H1 (cell line): ENCODE measurements at regions not wholly inside any gene's neighbourhood (a gene's known extent, or its start where the extent isn't known, plus 50 kb on each side); places are given as distances from the start of the nearest gene placed in this dataset.

Source experiments
- CHD7 ChIP-seq: fragments of 300-600 bp; sonication (generic); IDR thresholded peaks from 2 replicates; pipeline ENCODE4 v1.7.1; 2012; ENCODE audit warnings: low read length, moderate library complexity, mild to moderate bottlenecking, inconsistent platforms; ENCODE audit not compliant: insufficient replicate concordance
- MAX ChIP-seq: IDR thresholded peaks from 2 replicates; pipeline ENCODE4 v1.6.1; 2012; ENCODE audit warnings: inconsistent platforms
- SIN3A ChIP-seq, 2 experiments: IDR thresholded peaks in 1 of 2; conservative IDR thresholded peaks in 1 of 2; 2 replicates each; pipeline ENCODE4 v1.6.1; 2011 to 2012; ENCODE audit warnings: low read length in 2 of 2, improper control_type of control experiment in 1 of 2, low read depth in 1 of 2, mild to moderate bottlenecking in 1 of 2
- TBP ChIP-seq: IDR thresholded peaks from 2 replicates; pipeline ENCODE4 v1.6.1; 2011; ENCODE audit warnings: low read depth, low read length, improper control_type of control experiment
- TF ChIP-seq, protein P1 (sequence below), 3 experiments: IDR thresholded peaks; 1 replicate in 2 of 3; 2 replicates in 1 of 3; pipeline versions ENCODE4 v1.5.1 to v1.6.1; 2011; ENCODE audit warnings: low read length in 3 of 3, mild to moderate bottlenecking in 3 of 3, inconsistent platforms in 2 of 3, low read depth in 1 of 3, moderate library complexity in 1 of 3; ENCODE audit not compliant: insufficient read depth in 1 of 3; ENCODE audit errors: control extremely low read depth in 1 of 3

GRCh38 chr7:116356333-116356965 lies 143.1 kb upstream of the CAV2 start (continued):
- TF ChIP-seq CHD7 (no peak), MAX (no peak), SIN3A (conservative IDR thresholded peaks at IDR 0.05 in 1 of 2, IDR thresholded peaks at IDR 0.05 in 1 of 2; ENCODE audit: low read depth in 1 of 2, low read length in 2 of 2) (no peak), TBP (no peak)
- TF ChIP-seq, protein P1, sequence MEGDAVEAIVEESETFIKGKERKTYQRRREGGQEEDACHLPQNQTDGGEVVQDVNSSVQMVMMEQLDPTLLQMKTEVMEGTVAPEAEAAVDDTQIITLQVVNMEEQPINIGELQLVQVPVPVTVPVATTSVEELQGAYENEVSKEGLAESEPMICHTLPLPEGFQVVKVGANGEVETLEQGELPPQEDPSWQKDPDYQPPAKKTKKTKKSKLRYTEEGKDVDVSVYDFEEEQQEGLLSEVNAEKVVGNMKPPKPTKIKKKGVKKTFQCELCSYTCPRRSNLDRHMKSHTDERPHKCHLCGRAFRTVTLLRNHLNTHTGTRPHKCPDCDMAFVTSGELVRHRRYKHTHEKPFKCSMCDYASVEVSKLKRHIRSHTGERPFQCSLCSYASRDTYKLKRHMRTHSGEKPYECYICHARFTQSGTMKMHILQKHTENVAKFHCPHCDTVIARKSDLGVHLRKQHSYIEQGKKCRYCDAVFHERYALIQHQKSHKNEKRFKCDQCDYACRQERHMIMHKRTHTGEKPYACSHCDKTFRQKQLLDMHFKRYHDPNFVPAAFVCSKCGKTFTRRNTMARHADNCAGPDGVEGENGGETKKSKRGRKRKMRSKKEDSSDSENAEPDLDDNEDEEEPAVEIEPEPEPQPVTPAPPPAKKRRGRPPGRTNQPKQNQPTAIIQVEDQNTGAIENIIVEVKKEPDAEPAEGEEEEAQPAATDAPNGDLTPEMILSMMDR (IDR thresholded peaks at IDR 0.05; ENCODE audit: control extremely low read depth in 1 of 3, insufficient read depth in 1 of 3, low read depth in 1 of 3, low read length in 3 of 3), result no peak
